ENCODE measurements at regions not wholly inside any gene's neighbourhood (a gene's known extent, or its start where the extent isn't known, plus 50 kb on each side); places are given as distances from the start of the nearest gene placed in this dataset.

DNA sequence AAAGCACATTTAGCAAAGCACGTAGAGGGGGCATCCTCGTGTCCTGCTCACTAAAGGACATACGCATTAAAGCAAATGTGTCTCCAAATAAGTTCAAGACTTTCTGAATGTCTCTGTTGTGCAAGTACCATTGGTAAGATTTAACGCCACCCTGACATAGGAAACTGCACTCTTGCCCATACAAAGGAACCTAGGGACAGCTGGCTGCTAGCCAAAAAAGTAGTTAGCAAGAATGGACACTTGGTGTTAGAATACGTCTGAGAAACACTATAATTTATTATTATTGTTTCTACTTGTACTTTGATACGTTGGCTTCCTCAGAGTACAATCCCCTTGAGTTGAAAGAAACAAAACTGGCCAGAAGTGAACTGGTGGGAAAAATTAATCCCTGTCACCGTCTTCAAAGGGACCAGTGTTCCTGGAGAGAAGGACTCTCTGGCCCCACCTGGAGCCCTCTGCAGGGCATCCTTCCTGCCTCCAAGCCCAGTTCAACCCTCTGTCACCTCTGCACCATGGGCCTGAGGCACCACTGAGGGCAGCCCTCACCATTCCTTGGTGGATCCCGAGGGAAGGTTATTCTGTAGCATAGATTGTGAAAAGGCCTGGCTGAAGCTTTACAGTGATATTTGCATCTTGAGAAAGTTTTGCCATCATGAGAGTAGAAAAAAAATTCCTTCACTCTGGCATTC lies 51.4 kb upstream of the APCDD1 start:
- no peak for DNase-seq

GRCh38 chr18:10403708-10404107 lies 50.7 kb upstream of the APCDD1 start:
- DNase-seq = no peak

- DNase-seq = no peak
These were observed 50.3 kb upstream of the APCDD1 start for GRCh38 chr18:10404168-10404567.

Data from CD4-positive, alpha-beta T cell treated with Interleukin-4 for 4 hours (primary cell).